ENCODE measurements at regions not wholly inside any gene's neighbourhood (a gene's known extent, or its start where the extent isn't known, plus 50 kb on each side); places are given as distances from the start of the nearest gene placed in this dataset.

DNA sequence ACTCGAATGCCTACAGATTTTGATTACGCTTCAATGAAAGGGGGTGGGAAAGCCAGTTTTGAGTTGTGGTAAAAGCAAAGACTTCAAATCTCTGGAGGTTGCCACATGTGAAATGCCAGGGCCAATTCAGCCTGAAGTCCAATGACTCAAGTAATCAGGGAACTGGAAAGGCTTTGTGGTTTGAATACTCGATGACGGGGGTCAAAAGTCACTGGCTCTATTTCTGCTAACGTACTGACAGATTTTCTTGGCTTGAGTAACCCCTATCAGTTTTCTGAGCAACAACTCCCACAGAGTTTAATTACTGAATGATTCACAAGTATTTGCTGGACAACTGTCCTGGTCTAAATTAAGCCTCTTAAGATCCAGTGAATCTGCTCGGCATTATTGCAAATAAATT is 152.2 kb downstream of the SIPA1L2 start:
- TF ChIP-seq, protein P1, sequence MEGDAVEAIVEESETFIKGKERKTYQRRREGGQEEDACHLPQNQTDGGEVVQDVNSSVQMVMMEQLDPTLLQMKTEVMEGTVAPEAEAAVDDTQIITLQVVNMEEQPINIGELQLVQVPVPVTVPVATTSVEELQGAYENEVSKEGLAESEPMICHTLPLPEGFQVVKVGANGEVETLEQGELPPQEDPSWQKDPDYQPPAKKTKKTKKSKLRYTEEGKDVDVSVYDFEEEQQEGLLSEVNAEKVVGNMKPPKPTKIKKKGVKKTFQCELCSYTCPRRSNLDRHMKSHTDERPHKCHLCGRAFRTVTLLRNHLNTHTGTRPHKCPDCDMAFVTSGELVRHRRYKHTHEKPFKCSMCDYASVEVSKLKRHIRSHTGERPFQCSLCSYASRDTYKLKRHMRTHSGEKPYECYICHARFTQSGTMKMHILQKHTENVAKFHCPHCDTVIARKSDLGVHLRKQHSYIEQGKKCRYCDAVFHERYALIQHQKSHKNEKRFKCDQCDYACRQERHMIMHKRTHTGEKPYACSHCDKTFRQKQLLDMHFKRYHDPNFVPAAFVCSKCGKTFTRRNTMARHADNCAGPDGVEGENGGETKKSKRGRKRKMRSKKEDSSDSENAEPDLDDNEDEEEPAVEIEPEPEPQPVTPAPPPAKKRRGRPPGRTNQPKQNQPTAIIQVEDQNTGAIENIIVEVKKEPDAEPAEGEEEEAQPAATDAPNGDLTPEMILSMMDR (IDR thresholded peaks at IDR 0.05), result no peak
- TF ChIP-seq, protein P2, sequence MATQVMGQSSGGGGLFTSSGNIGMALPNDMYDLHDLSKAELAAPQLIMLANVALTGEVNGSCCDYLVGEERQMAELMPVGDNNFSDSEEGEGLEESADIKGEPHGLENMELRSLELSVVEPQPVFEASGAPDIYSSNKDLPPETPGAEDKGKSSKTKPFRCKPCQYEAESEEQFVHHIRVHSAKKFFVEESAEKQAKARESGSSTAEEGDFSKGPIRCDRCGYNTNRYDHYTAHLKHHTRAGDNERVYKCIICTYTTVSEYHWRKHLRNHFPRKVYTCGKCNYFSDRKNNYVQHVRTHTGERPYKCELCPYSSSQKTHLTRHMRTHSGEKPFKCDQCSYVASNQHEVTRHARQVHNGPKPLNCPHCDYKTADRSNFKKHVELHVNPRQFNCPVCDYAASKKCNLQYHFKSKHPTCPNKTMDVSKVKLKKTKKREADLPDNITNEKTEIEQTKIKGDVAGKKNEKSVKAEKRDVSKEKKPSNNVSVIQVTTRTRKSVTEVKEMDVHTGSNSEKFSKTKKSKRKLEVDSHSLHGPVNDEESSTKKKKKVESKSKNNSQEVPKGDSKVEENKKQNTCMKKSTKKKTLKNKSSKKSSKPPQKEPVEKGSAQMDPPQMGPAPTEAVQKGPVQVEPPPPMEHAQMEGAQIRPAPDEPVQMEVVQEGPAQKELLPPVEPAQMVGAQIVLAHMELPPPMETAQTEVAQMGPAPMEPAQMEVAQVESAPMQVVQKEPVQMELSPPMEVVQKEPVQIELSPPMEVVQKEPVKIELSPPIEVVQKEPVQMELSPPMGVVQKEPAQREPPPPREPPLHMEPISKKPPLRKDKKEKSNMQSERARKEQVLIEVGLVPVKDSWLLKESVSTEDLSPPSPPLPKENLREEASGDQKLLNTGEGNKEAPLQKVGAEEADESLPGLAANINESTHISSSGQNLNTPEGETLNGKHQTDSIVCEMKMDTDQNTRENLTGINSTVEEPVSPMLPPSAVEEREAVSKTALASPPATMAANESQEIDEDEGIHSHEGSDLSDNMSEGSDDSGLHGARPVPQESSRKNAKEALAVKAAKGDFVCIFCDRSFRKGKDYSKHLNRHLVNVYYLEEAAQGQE (IDR thresholded peaks at IDR 0.05; ENCODE audit: insufficient read depth in 1 of 2, low read depth in 2 of 2, low read length in 1 of 2), result no peak
